ENCODE measurements at regions not wholly inside any gene's neighbourhood (a gene's known extent, or its start where the extent isn't known, plus 50 kb on each side); places are given as distances from the start of the nearest gene placed in this dataset.
"Not testable (repeated sequence)": the region's sequence is repeated elsewhere in the genome, so short reads cannot be mapped to it uniquely, and the experiment has no call there.

- Histone ChIP-seq H3K9me2 (replicated peaks; ENCODE audit: insufficient read depth, low read length) (no peaks in the 10 kb centered on the region), H3K36me3 (ENCODE audit: low read length) (no peaks in the 10 kb centered on the region), H3K27ac (ENCODE audit: low read depth, low read length) (no peak overlapping the region), H4K20me1 (ENCODE audit: low read depth, low read length) (no peaks in the 10 kb centered on the region), H3F3A (ENCODE audit: insufficient read depth) (no peaks in the 10 kb centered on the region), H3K79me2 (ENCODE audit: insufficient read depth, low read length) (no peaks in the 10 kb centered on the region), H3K4me2 (ENCODE audit: low read depth, low read length, poor library complexity, severe bottlenecking) (no peak overlapping the region), H2AFZ (ENCODE audit: low read depth, low read length, severe bottlenecking) (no peak overlapping the region), H3K4me3 (ENCODE audit: insufficient read depth, low read length, poor library complexity, severe bottlenecking) (no peak overlapping the region), H3K27me3 (ENCODE audit: low read length) (no peaks in the 10 kb centered on the region), H3K9me3 (ENCODE audit: insufficient read depth, low read length) (no peaks in the 10 kb centered on the region), H3K9ac (ENCODE audit: low read length) (no peak overlapping the region)
- TF ChIP-seq CTCF (IDR thresholded peaks at IDR 0.05; ENCODE audit: insufficient read depth, low read length, poor library complexity, severe bottlenecking) (no peak), EZH2phosphoT487 (conservative IDR thresholded peaks at IDR 0.05; ENCODE audit: low read length) (no peak)
Observed at GRCh38 chr5:162272417-162272816, 204.8 kb downstream of the GABRG2 start.

GRCh38 chr5:162274679-162275078 lies 207.1 kb downstream of the GABRG2 start:
- no peak overlapping the region for H2AFZ ChIP-seq (ENCODE audit: low read depth, low read length, severe bottlenecking)
- no peaks in the 10 kb centered on the region for H3K27me3 ChIP-seq (ENCODE audit: low read length)
- H3K9ac ChIP-seq (ENCODE audit: low read length): no peak overlapping the region
- TF ChIP-seq CTCF (IDR thresholded peaks at IDR 0.05; ENCODE audit: insufficient read depth, low read length, poor library complexity, severe bottlenecking) (no peak), EZH2phosphoT487 (conservative IDR thresholded peaks at IDR 0.05; ENCODE audit: low read length) (no peak)
- no peaks in the 10 kb centered on the region for H3K79me2 ChIP-seq (ENCODE audit: insufficient read depth, low read length)
- no peaks in the 10 kb centered on the region for H4K20me1 ChIP-seq (ENCODE audit: low read depth, low read length)
- H3K36me3 ChIP-seq (ENCODE audit: low read length): no peaks in the 10 kb centered on the region
- no peak overlapping the region for H3K4me3 ChIP-seq (ENCODE audit: insufficient read depth, low read length, poor library complexity, severe bottlenecking)
- no peak overlapping the region for H3K4me2 ChIP-seq (ENCODE audit: low read depth, low read length, poor library complexity, severe bottlenecking)
- no peaks in the 10 kb centered on the region for H3K9me2 ChIP-seq (replicated peaks; ENCODE audit: insufficient read depth, low read length)
- H3F3A ChIP-seq (ENCODE audit: insufficient read depth): no peaks in the 10 kb centered on the region
- H3K9me3 ChIP-seq (ENCODE audit: insufficient read depth, low read length): no peaks in the 10 kb centered on the region
- H3K27ac ChIP-seq (ENCODE audit: low read depth, low read length): no peak overlapping the region

GRCh38 chr5:162275387-162275786 lies 207.8 kb downstream of the GABRG2 start:
- not testable (repeated sequence) for H3K36me3 ChIP-seq (ENCODE audit: low read length); H3K27me3 ChIP-seq (ENCODE audit: low read length); H4K20me1 ChIP-seq (ENCODE audit: low read depth, low read length); H2AFZ ChIP-seq (ENCODE audit: low read depth, low read length, severe bottlenecking); H3F3A ChIP-seq (ENCODE audit: insufficient read depth); H3K4me2 ChIP-seq (ENCODE audit: low read depth, low read length, poor library complexity, severe bottlenecking); H3K4me3 ChIP-seq (ENCODE audit: insufficient read depth, low read length, poor library complexity, severe bottlenecking); H3K79me2 ChIP-seq (ENCODE audit: insufficient read depth, low read length); H3K9me3 ChIP-seq (ENCODE audit: insufficient read depth, low read length); H3K9ac ChIP-seq (ENCODE audit: low read length); H3K27ac ChIP-seq (ENCODE audit: low read depth, low read length); H3K9me2 ChIP-seq (replicated peaks; ENCODE audit: insufficient read depth, low read length)

GRCh38 chr5:162282191-162282590 lies 214.6 kb downstream of the GABRG2 start:
- no peak overlapping the region for H3K9ac ChIP-seq (ENCODE audit: low read length)
- no peak overlapping the region for H3K27ac ChIP-seq (ENCODE audit: low read depth, low read length)
- H3K9me2 ChIP-seq (replicated peaks; ENCODE audit: insufficient read depth, low read length): no peaks in the 10 kb centered on the region
- H3K36me3 ChIP-seq (ENCODE audit: low read length): no peaks in the 10 kb centered on the region
- no peaks in the 10 kb centered on the region for H3F3A ChIP-seq (ENCODE audit: insufficient read depth)
- no peak overlapping the region for H2AFZ ChIP-seq (ENCODE audit: low read depth, low read length, severe bottlenecking)
- H3K79me2 ChIP-seq (ENCODE audit: insufficient read depth, low read length): no peaks in the 10 kb centered on the region
- H4K20me1 ChIP-seq (ENCODE audit: low read depth, low read length): no peaks in the 10 kb centered on the region
- TF ChIP-seq CTCF (IDR thresholded peaks at IDR 0.05; ENCODE audit: insufficient read depth, low read length, poor library complexity, severe bottlenecking) (no peak), EZH2phosphoT487 (conservative IDR thresholded peaks at IDR 0.05; ENCODE audit: low read length) (no peak)
- H3K4me2 ChIP-seq (ENCODE audit: low read depth, low read length, poor library complexity, severe bottlenecking): no peak overlapping the region
- no peaks in the 10 kb centered on the region for H3K9me3 ChIP-seq (ENCODE audit: insufficient read depth, low read length)
- H3K4me3 ChIP-seq (ENCODE audit: insufficient read depth, low read length, poor library complexity, severe bottlenecking): no peak overlapping the region
- no peaks in the 10 kb centered on the region for H3K27me3 ChIP-seq (ENCODE audit: low read length)

Measured in SU-DHL-6 (cell line).